ENCODE measurements at regions not wholly inside any gene's neighbourhood (a gene's known extent, or its start where the extent isn't known, plus 50 kb on each side); places are given as distances from the start of the nearest gene placed in this dataset.
A peak's percentile ranks its signal among the peaks of the same experiment; 100 is the strongest.

DNA sequence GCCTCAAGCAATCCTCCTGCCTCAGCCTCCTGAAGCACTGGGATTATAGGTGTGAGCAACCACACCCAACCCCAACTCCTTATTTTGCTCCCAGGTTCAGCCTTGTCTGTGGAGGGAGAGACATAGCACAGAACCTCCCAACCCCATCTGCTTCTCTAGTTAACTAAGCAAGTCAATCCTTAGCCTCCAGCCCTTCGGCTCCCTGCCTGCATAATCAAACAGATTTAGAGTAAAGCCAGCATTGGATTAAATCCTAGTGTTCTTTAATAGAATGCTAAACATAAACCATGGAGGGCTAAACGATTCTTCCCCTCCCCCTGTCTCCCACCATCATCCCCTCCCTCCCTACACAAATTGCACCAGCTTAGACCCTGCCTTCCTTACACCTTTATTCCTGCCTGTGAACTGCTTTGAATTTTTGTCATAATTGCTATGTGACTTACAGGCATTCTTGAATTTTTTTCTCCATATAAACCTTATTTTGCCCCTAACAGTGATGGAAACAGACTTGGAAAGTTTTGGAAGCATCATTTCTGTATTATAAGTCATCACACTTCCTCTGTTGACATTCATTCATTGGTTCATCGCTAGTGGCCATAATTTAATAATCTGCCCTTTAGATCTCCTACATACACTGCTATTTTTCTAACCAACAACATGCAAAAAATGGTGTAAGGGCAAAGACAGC lies 72.6 kb upstream of the TOMM7 start:
- Histone ChIP-seq H3K4me1 (ENCODE audit: control insufficient read depth, insufficient read depth, low read length) (no peaks in the 10 kb centered on the region), H3K36me3 (ENCODE audit: control insufficient read depth, insufficient read depth, low read length) (no peaks in the 10 kb centered on the region), H3K27ac (ENCODE audit: low read depth, low read length) (no peak overlapping the region), H3K4me3 (ENCODE audit: low read depth, low read length) (no peak overlapping the region), H3K9me3 (ENCODE audit: control insufficient read depth, insufficient read depth, low read length) (no peaks in the 10 kb centered on the region), H3K27me3 (ENCODE audit: control insufficient read depth, insufficient read depth, low read length) (no peaks in the 10 kb centered on the region)
- WGBS (ENCODE audit: insufficient coverage): no CpG with 5 or more reads among the region's 3 CpGs
- DNase-seq (ENCODE audit: low read depth in 4 of 6, low spot score in 6 of 6): peak in 1 of 6 donors; percentile 86

DNA sequence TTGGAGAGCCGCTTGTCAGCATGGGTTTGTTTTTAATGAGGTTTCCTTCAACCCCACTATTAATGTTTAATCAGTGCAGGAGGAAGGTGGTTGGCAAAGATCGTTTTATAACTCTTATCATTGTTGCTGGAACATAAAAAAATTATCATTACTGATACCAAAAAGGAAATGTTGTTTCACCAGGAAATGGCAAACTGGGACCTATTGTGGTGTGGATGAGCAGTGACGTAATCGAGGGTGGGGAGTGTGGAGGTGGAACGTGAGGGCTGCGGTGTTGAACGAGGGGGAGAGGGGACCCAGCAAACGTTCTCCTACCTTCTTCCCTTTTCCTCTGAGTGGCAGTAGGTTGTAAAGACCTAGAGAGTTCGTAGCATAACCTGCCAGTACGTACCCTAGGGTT lies 71.9 kb upstream of the TOMM7 start:
- H3K27ac ChIP-seq (ENCODE audit: low read depth, low read length): no peak overlapping the region
- no peaks in the 10 kb centered on the region for H3K27me3 ChIP-seq (ENCODE audit: control insufficient read depth, insufficient read depth, low read length)
- no peaks in the 10 kb centered on the region for H3K9me3 ChIP-seq (ENCODE audit: control insufficient read depth, insufficient read depth, low read length)
- 100% methylated on average over 3 of the region's 10 CpGs for WGBS (ENCODE audit: insufficient coverage)
- H3K4me3 ChIP-seq (ENCODE audit: low read depth, low read length): no peak overlapping the region
- H3K36me3 ChIP-seq (ENCODE audit: control insufficient read depth, insufficient read depth, low read length): no peaks in the 10 kb centered on the region
- no peaks in the 10 kb centered on the region for H3K4me1 ChIP-seq (ENCODE audit: control insufficient read depth, insufficient read depth, low read length)
- no peak for DNase-seq (ENCODE audit: low read depth in 4 of 6, low spot score in 6 of 6)

DNA sequence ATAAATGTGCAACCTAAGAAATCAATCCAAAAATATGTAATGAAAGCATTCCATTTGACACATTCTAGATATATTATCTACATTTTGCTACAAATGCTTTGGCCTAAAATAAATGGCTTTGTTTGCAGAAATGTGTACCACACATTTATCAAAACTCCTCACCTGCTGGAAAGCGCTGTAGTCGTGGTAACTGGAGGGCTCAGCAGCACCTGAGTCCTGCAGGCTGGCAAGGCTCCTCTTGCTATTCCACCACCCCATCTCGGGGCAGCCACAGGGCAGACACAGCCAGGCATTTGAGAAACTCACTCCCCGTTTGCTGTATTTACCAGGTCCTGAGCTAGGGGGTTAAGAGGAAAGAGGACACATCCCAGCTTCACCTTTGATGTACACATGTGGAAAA lies 68.1 kb upstream of the TOMM7 start:
- WGBS (ENCODE audit: insufficient coverage): 71% methylated on average over 1 of the region's 4 CpGs
- peak in 1 of 6 donors; percentile 17 for DNase-seq (ENCODE audit: low read depth in 4 of 6, low spot score in 6 of 6)
- H3K27me3 ChIP-seq (ENCODE audit: control insufficient read depth, insufficient read depth, low read length): no peaks in the 10 kb centered on the region

DNA sequence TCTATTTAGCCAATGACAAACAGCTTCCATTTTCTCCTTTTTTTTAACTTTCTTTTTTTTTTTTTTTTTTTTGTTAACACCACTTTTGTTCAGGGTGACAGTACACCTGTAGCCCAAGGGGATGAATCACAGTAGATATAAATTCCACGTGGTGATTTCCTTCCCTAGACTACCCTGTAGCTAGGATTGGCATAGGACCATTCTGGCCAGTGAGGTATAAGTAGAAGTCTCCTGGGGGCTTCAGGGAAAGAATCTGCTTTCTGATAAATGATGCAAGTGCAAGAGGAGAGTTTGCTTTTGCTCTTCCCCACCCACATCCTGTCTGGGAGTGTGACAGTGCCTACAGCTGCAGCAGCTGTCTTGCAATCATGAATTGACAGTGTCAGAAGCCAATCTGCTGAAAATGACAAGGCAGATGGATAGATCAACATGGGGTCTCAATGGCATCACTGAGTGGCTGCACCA lies 63.2 kb upstream of the TOMM7 start:
- no CpG with 5 or more reads among the region's 1 CpG for WGBS (ENCODE audit: insufficient coverage)
- DNase-seq (ENCODE audit: low read depth in 4 of 6, low spot score in 6 of 6): peak in 3 of 6 donors; percentile 2 to 55 (median 42)

More for the DNA sequence above, 68.1 kb upstream of the TOMM7 start:
- no peaks in the 10 kb centered on the region for H3K9me3 ChIP-seq (ENCODE audit: control insufficient read depth, insufficient read depth, low read length)
- H3K36me3 ChIP-seq (ENCODE audit: control insufficient read depth, insufficient read depth, low read length): no peaks in the 10 kb centered on the region
- H3K27ac ChIP-seq (ENCODE audit: low read depth, low read length): no peak overlapping the region
- H3K4me3 ChIP-seq (ENCODE audit: low read depth, low read length): no peak overlapping the region
- H3K4me1 ChIP-seq (ENCODE audit: control insufficient read depth, insufficient read depth, low read length): no peaks in the 10 kb centered on the region

DNA sequence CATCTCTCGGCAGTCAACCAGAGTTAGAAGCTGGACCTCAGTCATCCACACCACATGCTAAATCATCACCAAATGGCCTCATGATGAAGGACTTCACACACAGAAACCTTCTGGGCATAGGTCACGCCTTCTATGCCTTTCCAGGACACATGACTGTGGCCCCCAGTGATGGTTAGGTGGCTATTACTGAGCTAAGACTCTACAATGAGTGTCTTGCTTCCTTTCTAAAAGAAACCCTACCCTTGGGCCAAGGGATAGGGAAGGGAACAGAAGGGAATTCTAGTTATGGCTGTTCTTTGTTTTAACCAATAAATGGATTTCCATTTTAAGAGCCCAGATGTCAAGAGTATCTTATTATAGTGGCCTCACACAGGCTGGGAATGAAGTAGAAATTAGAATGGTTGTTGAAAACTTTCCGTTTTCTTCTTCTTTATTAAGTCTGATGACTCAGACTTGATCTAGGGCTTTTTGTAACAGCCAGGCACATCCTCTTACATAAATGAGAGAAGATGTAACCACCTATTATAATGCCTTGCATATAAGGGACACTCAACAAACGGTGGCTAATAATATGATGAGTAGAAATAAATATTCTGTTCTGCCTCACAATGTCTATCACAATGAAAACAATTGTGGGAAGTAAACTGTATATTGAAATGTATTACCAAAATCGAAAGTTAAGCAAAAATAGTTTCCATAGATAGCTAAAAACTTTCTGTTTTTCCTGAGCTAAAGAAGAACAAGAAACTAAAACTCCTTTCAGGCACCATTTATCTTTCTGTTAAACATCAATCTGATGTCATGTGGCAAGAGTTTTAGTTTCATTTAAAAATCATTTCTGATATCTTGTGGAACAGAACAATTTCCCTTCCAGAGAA lies 62.5 kb upstream of the TOMM7 start:
- Histone ChIP-seq H3K27ac (ENCODE audit: low read depth, low read length) (no peak overlapping the region), H3K4me3 (ENCODE audit: low read depth, low read length) (no peak overlapping the region), H3K27me3 (ENCODE audit: control insufficient read depth, insufficient read depth, low read length) (no peaks in the 10 kb centered on the region), H3K9me3 (ENCODE audit: control insufficient read depth, insufficient read depth, low read length) (no peaks in the 10 kb centered on the region), H3K4me1 (ENCODE audit: control insufficient read depth, insufficient read depth, low read length) (no peaks in the 10 kb centered on the region), H3K36me3 (ENCODE audit: control insufficient read depth, insufficient read depth, low read length) (no peaks in the 10 kb centered on the region)
- DNase-seq (ENCODE audit: low read depth in 4 of 6, low spot score in 6 of 6): no peak
- WGBS (ENCODE audit: insufficient coverage): 100% methylated on average over 1 of the region's 5 CpGs

More for the DNA sequence above, 63.2 kb upstream of the TOMM7 start:
- Histone ChIP-seq H3K36me3 (ENCODE audit: control insufficient read depth, insufficient read depth, low read length) (no peaks in the 10 kb centered on the region), H3K27me3 (ENCODE audit: control insufficient read depth, insufficient read depth, low read length) (no peaks in the 10 kb centered on the region), H3K9me3 (ENCODE audit: control insufficient read depth, insufficient read depth, low read length) (no peaks in the 10 kb centered on the region), H3K4me1 (ENCODE audit: control insufficient read depth, insufficient read depth, low read length) (no peaks in the 10 kb centered on the region), H3K4me3 (ENCODE audit: low read depth, low read length) (no peak overlapping the region), H3K27ac (ENCODE audit: low read depth, low read length) (no peak overlapping the region)

DNA sequence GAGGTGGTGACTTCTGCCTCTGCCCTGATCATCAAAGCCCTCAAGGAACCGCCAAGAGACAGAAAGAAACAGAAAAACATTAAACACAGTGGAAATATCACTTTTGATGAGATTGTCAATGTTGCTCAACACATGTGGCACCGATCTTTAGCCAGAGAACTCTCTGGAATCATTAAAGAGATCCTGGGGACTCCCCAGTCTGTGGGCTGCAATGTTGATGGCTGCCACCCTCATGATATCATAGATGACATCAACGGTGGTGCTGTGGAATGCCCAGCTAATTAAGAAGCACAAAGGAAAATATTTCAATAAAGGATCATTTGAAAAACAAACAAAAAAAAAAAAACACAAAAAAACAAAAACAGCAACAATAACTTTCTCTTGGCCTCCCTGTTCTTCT lies 59.5 kb upstream of the TOMM7 start:
- Histone ChIP-seq H3K4me3 (ENCODE audit: low read depth, low read length) (no peak overlapping the region), H3K27me3 (ENCODE audit: control insufficient read depth, insufficient read depth, low read length) (no peaks in the 10 kb centered on the region), H3K27ac (ENCODE audit: low read depth, low read length) (no peak overlapping the region), H3K4me1 (ENCODE audit: control insufficient read depth, insufficient read depth, low read length) (no peaks in the 10 kb centered on the region), H3K9me3 (ENCODE audit: control insufficient read depth, insufficient read depth, low read length) (no peaks in the 10 kb centered on the region), H3K36me3 (ENCODE audit: control insufficient read depth, insufficient read depth, low read length) (no peaks in the 10 kb centered on the region)
- WGBS (ENCODE audit: insufficient coverage): 75% methylated on average over 1 of the region's 3 CpGs
- no peak for DNase-seq (ENCODE audit: low read depth in 4 of 6, low spot score in 6 of 6)

DNA sequence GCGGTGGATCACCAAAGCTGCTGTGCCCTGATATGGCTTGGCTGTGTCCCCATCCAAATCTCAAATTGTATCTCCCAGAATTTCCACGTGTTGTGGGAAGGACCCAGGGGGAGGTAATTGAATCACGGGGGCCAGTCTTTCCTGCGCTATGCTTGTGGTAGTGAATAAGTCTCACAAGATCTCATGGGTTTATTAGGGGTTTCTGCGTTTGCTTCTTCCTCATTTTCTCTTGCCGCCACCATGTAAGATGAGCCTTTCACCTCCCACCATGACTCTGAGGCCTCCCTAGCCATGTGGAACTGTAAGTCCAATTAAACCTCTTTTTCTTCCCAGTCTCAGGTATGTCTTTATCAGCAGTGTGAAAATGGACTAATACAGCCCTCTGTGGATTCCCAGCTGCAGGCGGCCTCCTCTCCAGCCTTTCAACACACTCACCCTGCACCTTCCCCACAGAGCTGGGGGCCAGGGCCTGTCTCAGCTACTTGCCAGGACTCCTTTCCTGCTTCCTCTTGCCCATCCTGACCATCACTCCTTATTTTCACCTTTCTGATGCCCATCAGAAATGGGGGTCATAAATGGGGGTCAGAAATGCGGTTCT lies 57.2 kb upstream of the TOMM7 start:
- no peaks in the 10 kb centered on the region for H3K27me3 ChIP-seq (ENCODE audit: control insufficient read depth, insufficient read depth, low read length)
- H3K9me3 ChIP-seq (ENCODE audit: control insufficient read depth, insufficient read depth, low read length): no peaks in the 10 kb centered on the region
- no peak for DNase-seq (ENCODE audit: low read depth in 4 of 6, low spot score in 6 of 6)
- 49% methylated on average over 3 of the region's 8 CpGs for WGBS (ENCODE audit: insufficient coverage)
- no peak overlapping the region for H3K4me3 ChIP-seq (ENCODE audit: low read depth, low read length)
- no peaks in the 10 kb centered on the region for H3K36me3 ChIP-seq (ENCODE audit: control insufficient read depth, insufficient read depth, low read length)
- no peaks in the 10 kb centered on the region for H3K4me1 ChIP-seq (ENCODE audit: control insufficient read depth, insufficient read depth, low read length)
- H3K27ac ChIP-seq (ENCODE audit: low read depth, low read length): no peak overlapping the region

DNA sequence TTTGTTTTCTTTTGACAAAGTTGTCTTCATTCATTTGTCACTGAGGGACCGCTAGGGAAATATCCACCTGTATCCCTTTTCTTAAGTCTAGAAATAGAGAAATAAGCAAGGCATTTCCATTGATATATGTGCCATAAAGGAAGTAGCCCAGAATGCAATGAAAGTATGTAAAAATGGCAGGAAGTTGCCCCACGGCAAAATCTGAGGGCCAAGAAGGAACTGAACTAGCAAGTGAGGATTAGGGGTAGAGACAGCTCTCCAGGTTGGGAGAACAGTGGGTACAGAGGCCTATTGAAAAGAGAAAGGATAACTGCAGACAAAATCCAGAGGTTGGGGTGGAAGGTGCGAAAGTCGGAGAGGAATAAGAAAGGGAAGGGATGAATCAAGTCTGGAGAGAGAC lies 56.6 kb upstream of the TOMM7 start:
- 88% methylated on average over 1 of the region's 4 CpGs for WGBS (ENCODE audit: insufficient coverage)
- no peaks in the 10 kb centered on the region for H3K36me3 ChIP-seq (ENCODE audit: control insufficient read depth, insufficient read depth, low read length)
- DNase-seq (ENCODE audit: low read depth in 4 of 6, low spot score in 6 of 6): no peak

DNA sequence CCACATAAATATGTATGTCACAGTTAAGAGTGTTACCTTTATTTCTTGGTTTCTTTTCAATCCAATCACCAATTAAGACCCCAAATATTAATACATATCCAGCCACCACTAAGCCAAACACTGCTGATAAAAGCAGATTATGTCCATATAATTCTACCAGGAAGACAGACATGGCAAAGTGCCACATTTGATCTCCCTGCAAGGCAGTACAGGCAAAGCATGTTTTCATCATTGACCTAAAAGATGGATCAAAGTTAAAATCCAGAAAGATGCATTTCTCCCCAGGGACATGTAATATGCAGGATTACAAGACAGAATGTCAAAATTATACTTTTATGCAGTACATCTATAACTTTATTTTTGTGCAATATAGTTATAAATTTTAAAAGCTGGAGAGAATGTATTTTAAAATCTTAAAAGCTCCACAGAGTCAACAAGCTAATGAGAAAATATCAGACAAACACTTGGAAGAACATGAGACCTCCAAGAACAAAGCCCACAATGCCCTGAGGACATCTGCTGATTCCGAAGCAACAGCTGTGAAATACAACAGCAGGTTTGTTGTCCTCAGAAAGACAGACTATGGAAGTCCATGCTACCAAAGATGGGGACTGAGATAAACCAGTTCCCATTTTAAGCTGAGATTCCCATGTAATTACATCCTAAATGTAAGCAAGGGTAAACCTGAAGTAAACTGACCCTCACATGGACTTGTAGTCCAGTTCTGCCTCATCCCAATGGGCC lies 54.5 kb upstream of the TOMM7 start:
- H3K4me1 ChIP-seq (ENCODE audit: control insufficient read depth, insufficient read depth, low read length): no peaks in the 10 kb centered on the region
- H3K9me3 ChIP-seq (ENCODE audit: control insufficient read depth, insufficient read depth, low read length): no peaks in the 10 kb centered on the region
- H3K27ac ChIP-seq (ENCODE audit: low read depth, low read length): no peak overlapping the region
- no peak overlapping the region for H3K4me3 ChIP-seq (ENCODE audit: low read depth, low read length)
- H3K36me3 ChIP-seq (ENCODE audit: control insufficient read depth, insufficient read depth, low read length): no peaks in the 10 kb centered on the region
- H3K27me3 ChIP-seq (ENCODE audit: control insufficient read depth, insufficient read depth, low read length): no peaks in the 10 kb centered on the region
- 78% methylated on average over 1 of the region's 1 CpG for WGBS (ENCODE audit: insufficient coverage)
- DNase-seq (ENCODE audit: low read depth in 4 of 6, low spot score in 6 of 6): no peak

More for the DNA sequence above, 56.6 kb upstream of the TOMM7 start:
- Histone ChIP-seq H3K4me3 (ENCODE audit: low read depth, low read length) (no peak overlapping the region), H3K27me3 (ENCODE audit: control insufficient read depth, insufficient read depth, low read length) (no peaks in the 10 kb centered on the region), H3K27ac (ENCODE audit: low read depth, low read length) (no peak overlapping the region), H3K4me1 (ENCODE audit: control insufficient read depth, insufficient read depth, low read length) (no peaks in the 10 kb centered on the region), H3K9me3 (ENCODE audit: control insufficient read depth, insufficient read depth, low read length) (no peaks in the 10 kb centered on the region)
